HG03095 (cell line): ENCODE measurements at regions not wholly inside any gene's neighbourhood (a gene's known extent, or its start where the extent isn't known, plus 50 kb on each side); places are given as distances from the start of the nearest gene placed in this dataset.

ENCODE experiments used
- ATAC-seq: cut with Tn5 transposase; IDR thresholded peaks from one replicate; pipeline ENCODE4 v1.9.1; 2021; ENCODE audit warnings: moderate library complexity; ENCODE audit not compliant: unreplicated experiment

- no peak for ATAC-seq
Measured at GRCh38 chr4:56286763-56287162, 100.5 kb downstream of the AASDH start.

GRCh38 chr4:56283375-56283774 is 103.9 kb downstream of the AASDH start:
- ATAC-seq = no peak

- ATAC-seq = no peak
Measured at GRCh38 chr4:56282004-56282403, 105.3 kb downstream of the AASDH start.

- no peak for ATAC-seq
Measured at GRCh38 chr4:56276547-56276946, 110.7 kb downstream of the AASDH start.

DNA sequence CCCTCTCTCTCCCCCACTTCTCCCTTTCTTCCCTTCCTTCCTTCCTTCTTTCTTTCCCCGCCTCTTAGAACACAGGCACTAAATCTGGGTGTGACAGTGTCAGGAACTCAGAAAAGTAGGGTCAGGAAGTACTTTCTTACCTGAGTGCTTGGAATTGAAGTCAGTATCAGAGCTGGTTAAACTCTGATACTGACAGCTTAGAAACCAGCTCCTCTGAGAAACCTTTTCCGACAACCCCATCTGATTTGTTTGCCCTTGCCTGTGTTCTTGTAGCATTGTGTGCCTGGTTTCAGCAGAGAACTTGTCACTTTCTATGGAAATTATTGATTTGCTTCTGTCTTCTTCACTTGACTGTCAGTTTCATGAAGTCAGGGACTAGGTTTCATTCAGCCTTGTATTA is 113.9 kb downstream of the AASDH start:
- no peak for ATAC-seq

GRCh38 chr4:56272927-56273326 is 114.4 kb downstream of the AASDH start:
- no peak for ATAC-seq

GRCh38 chr4:56272003-56272402 is 115.3 kb downstream of the AASDH start:
- ATAC-seq = no peak

GRCh38 chr4:56271131-56271530 is 116.2 kb downstream of the AASDH start:
- no peak for ATAC-seq

DNA sequence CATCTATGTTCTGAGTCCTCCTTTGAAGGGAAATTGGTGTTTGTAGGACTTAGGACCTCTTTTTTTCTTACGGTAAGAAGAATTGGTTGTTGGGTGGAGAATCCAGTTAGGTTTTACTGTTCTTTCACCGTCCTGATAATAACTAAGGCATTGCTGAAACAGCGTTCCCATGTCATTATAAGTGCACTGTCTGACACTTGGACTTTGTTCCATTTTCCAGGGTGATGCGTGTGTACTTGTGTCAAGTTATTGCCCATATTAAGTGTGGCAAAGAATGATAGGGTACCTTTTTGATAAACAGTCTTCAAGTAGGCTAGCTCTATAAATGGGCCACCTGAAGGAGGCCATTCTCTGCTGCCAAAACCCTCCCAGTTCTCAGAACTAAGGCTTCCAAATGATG is 119.7 kb downstream of the AASDH start:
- ATAC-seq = no peak

DNA sequence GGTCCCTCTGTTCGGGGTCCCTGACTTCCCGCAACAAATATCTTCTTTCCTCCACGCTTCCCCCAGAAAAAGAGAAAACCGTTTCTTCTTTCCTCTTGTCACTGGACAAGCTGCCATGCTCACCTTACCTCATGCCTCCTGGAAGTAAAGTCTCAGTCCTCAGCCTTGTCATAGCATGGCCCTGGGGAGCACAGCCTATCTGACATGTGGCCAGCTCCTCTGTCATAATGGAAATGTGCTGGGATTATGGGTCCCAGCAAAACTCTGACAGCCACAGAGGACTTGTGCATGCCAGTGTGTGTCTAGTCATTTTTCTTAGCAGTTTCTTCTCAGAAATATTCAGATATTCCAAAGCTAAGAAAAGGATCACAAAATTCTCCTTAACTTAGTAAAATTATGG is 122.4 kb downstream of the AASDH start:
- ATAC-seq = no peak

GRCh38 chr4:56261027-56261426 is 126.3 kb downstream of the AASDH start:
- no peak for ATAC-seq

DNA sequence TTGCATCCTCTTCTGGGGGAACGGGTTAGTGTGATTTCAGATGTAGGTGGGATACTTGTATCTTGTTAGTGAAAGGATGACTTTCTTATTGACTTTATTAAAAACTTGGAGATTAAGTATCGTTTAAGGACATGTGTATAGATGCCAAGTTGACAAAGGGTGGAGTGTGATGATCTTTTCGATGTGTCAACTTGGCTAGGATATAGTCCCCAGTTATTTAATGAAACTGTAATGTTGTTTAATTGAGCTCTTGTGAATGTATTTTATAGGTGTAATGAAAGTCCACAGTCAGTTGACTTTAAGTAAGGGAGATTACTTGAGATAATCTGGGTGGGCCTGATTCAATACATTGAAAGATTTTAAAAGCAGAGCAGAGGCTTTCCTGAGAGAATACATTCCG is 127.0 kb downstream of the AASDH start:
- no peak for ATAC-seq

GRCh38 chr4:56259655-56260054 is 127.6 kb downstream of the AASDH start:
- ATAC-seq = no peak

DNA sequence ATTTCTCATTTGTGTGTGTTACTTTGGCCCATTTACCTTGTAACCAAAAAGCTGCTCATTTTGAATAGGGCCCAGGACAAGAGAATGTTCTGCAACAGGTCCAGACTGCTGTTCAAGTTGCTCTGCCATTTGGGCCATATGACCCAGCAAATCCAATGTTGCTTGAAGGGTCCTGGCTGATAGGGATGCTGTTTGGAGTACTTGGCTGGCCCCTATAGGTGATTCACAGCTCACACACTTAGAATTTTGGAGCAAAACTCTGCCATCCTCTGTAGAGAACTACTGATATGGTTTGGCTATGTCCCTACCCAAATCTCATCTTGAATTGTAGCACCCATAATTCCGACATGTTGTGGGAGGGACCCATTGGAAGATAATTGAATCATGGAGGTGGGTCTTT is 131.5 kb downstream of the AASDH start:
- ATAC-seq = no peak

DNA sequence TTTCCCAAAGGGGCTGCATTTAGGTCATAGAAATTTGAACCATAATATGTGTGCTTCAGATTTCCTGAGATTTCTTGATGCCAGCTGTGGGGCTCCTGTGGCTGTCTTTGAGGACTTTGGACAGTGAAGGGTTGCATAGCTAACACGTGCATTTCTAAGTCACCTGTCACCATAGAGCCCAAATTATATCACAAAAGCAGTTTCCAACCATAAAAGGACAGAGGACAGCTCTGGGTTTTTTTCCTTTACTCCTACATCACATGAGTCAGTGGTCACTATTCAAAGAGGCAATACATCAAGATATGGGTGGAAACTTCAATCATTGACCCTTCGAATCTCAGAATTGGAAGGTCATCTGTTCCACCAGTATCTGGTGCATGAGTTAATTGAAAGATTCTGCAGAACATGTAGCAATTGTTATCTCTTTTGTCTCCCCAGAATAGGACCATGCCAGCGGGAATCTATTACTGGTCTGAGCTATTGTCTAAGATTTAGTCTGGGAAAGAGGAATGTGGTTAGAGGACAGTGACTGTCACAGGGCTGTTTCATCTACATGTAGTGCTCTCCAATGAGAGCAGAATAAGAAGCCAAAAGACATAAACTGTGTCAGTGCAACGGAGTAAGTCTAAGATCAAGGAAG is 133.5 kb downstream of the AASDH start:
- ATAC-seq = no peak

DNA sequence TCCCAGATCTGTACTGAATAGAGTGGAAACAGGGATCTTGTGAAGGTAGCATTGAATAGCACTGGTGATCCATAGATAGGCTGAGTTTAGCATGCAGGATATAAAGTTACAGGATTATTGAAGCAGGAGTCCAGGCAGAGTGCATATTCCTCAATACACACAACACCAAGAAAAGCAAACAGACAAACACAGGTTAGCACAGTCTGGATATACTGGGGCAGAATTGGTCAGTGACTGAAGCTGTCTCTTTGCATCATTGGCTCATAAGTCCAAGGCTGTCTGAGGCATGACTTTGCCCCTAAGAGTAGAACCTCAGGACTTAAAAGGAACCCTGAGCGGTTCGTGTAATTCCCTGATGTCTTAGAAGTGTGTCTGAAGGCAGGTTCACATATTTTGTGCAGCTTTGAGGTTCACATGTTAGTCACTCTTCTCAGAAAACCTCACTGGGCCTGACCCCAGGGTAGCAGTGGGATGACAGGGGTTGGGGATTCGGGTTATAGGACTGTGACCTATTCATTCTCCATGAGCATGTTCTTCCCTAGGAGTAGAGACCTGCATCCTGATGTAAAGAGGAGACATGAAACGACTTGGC is 134.6 kb downstream of the AASDH start:
- no peak for ATAC-seq

- ATAC-seq = no peak
Measured at GRCh38 chr4:56251556-56251955, 135.7 kb downstream of the AASDH start.

DNA sequence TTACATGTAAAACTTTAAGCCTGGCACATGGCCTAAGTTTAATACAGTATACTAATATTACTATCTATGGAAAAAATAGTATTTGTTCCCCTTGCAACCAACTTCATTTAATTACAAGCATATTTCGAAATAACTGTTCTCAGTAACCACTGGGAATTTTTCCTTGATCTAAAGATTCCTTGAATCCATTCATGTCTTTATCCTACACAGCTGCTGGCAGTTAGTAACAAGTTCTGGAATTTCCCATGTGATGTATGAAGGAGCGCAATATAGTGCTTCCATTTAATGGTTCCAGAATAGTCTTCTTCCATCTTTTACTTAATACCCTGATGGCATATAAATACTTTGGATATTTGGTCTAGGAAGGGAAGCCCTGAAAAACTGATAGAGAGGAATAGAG is 136.5 kb downstream of the AASDH start:
- no peak for ATAC-seq

DNA sequence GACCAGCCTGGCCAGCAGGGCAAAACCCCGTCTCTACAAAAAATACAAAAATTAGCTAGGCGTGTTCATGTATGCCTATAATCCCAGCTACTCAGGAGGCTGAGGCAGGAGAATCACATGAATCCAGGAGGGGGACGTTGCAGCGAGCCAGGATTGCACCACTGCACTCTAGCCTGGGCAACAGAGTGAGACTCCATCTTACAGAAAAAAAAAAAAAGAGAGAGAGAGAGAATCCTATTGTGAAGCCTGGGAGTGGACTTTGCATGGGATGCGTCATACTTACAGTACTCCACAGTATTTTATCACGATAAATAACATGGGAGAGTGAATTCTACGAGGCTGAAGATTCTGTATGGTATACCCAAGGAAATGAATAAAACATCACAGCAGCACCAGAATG is 139.6 kb downstream of the AASDH start:
- no peak for ATAC-seq

DNA sequence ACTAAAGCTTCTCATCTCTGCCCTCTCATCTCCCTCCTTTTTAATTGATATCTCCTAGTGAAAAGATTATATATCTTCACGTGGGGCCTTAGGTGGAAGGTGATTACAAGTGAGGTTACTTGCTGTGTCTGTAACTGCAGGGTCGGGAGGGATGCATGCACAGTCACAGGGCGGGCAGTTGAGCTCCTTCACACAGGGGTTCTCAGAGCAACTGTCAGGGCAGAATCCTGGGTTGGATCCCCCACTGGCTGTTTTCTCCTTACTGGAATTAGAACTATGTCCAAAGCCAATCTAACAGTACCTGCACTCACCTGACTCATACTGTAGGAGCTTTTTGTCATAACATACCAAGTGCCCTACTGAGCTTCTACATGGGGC is 141.1 kb downstream of the AASDH start:
- ATAC-seq = no peak

- no peak for ATAC-seq
Measured at GRCh38 chr4:56245547-56246232, 141.6 kb downstream of the AASDH start.

- ATAC-seq = no peak
Measured at GRCh38 chr4:56244681-56245080, 142.6 kb downstream of the AASDH start.

DNA sequence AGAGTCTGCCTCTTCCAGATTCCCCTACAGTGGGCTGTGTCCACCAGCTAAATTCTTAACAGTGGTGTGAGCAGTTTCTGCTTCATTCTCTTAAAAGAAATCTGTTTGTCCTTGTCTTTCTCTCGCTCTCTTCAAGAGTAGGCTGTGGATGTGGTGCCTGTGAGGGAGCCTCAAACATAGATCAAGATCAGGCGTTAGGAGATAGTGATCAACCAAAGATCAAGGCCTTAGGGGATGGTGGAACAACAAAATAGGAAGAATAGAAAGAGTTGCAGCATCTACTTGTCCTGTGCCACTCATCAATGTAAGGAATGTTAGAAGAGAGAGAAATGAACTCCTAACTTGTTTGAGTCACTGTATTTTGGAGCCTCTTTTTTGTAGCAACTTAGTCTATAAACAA is 144.2 kb downstream of the AASDH start:
- no peak for ATAC-seq
